MM.1S (cell line): ENCODE measurements at regions not wholly inside any gene's neighbourhood (a gene's known extent, or its start where the extent isn't known, plus 50 kb on each side); places are given as distances from the start of the nearest gene placed in this dataset.

Experiments used
- CTCF ChIP-seq: fragments of 300-600 bp; sonication (generic); IDR thresholded peaks from 2 replicates; pipeline ENCODE4 v1.5.1; 2016; ENCODE audit warnings: antibody characterized with exemption, low read length, mixed read lengths
- EZH2 ChIP-seq: fragments of 300-600 bp; sonication (generic); optimal IDR thresholded peaks from 2 replicates; pipeline ENCODE3; 2017; ENCODE audit warnings: low read depth, mild to moderate bottlenecking, antibody characterized with exemption, low read length, mixed read lengths
- EZH2phosphoT487 ChIP-seq: fragments of 300-600 bp; sonication (generic); IDR thresholded peaks from 2 replicates; pipeline ENCODE4 v1.6.1; 2018; ENCODE audit warnings: antibody characterized with exemption, low read length

- no peak for TF ChIP-seq CTCF
- TF ChIP-seq EZH2 = no peak
- TF ChIP-seq EZH2phosphoT487 = no peak
These were observed 91.6 kb downstream of the COX7C start for GRCh38 chr5:86709157-86709881.
